Brain microvascular endothelial cell (primary cell): ENCODE measurements at regions not wholly inside any gene's neighbourhood (a gene's known extent, or its start where the extent isn't known, plus 50 kb on each side); places are given as distances from the start of the nearest gene placed in this dataset.
A peak's percentile ranks its signal among the peaks of the same experiment; 100 is the strongest.

Experiments
- DNase-seq: peaks from one replicate; pipeline ENCODE4 v3.0.0-alpha.2; 2020
- H3K27ac ChIP-seq: fragments of 250-450 bp; sonication (Bioruptor Pico); 2 replicates; pipeline ENCODE4 v1.5.1; 2020; ENCODE audit warnings: mild to moderate bottlenecking, moderate library complexity
- H3K27me3 ChIP-seq: fragments of 250-450 bp; sonication (Bioruptor Pico); replicated peaks from 2 replicates; pipeline ENCODE4 v1.5.1; 2020; ENCODE audit warnings: mild to moderate bottlenecking
- H3K36me3 ChIP-seq: fragments of 250-450 bp; sonication (Bioruptor Pico); replicated peaks from 2 replicates; pipeline ENCODE4 v1.5.1; 2020; ENCODE audit warnings: mild to moderate bottlenecking
- H3K4me3 ChIP-seq: 2 replicates; pipeline ENCODE4 v1.5.1; 2011; ENCODE audit warnings: low read depth, mild to moderate bottlenecking, control low read depth, low read length, moderate library complexity
- in situ Hi-C: cut with HindIII; loops from 2 replicates; pipeline ENCODE4 v1.10.0; 2017; ENCODE audit warnings: low sequenced_read_pairs, low pct_ligation_motif_present
- TF ChIP-seq, protein P1 (sequence below): IDR thresholded peaks from 2 replicates; pipeline ENCODE4 v1.5.1; 2011; ENCODE audit warnings: low read depth, mild to moderate bottlenecking, moderate library complexity, low read length, control low read depth, inconsistent platforms; ENCODE audit errors: missing control alignments

DNA sequence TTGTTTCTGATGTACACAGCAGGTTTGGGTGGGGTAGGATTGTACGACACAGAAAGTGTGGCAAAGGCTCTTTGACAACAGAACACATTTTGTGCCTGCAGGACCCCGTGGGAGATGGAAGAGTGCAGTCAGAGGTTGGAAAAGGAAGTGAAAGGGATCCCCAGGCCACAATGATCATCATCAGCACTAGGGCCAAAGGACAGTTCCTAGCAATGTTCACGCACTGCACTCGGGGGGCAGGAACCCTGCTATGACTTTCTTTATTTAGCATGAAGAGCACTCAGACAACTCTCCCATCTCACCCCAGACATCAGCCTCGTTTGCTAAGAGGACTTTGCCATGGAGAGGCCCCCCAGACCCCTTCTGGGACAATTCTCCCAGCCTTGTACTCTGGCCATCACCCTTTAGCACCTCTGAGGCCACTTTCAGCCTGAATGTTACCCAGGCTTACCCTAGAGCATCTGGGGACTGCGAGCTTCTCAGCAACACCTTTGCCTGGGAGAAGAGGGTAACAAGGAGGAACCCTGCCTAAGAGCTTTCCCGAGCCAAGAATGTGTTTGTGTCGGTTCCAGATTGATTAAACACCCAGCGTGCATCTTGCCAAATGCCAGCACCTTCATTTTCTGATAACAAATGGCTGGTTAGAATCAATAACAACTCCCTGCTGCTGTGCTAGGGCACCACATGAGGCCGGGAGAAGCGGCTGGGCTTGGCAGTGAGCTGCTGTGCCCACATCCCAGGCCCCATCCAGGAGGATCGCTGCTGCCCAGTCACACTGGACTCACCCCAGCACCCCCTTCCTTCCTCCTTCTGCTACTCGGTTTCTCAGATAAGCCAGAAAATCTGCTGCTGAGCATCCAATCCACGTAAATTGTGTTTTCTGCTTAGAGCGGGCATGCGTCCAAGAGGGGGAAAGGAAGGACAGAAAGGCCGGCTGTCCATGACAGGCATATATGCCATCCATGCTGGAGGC is 633.1 kb downstream of the AJAP1 start:
- H3K27ac ChIP-seq = no peak overlapping the region
- TF ChIP-seq, protein P1, sequence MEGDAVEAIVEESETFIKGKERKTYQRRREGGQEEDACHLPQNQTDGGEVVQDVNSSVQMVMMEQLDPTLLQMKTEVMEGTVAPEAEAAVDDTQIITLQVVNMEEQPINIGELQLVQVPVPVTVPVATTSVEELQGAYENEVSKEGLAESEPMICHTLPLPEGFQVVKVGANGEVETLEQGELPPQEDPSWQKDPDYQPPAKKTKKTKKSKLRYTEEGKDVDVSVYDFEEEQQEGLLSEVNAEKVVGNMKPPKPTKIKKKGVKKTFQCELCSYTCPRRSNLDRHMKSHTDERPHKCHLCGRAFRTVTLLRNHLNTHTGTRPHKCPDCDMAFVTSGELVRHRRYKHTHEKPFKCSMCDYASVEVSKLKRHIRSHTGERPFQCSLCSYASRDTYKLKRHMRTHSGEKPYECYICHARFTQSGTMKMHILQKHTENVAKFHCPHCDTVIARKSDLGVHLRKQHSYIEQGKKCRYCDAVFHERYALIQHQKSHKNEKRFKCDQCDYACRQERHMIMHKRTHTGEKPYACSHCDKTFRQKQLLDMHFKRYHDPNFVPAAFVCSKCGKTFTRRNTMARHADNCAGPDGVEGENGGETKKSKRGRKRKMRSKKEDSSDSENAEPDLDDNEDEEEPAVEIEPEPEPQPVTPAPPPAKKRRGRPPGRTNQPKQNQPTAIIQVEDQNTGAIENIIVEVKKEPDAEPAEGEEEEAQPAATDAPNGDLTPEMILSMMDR = no peak
- H3K36me3 ChIP-seq = no peaks in the 10 kb centered on the region
- no peaks in the 10 kb centered on the region for H3K27me3 ChIP-seq
- no peak for DNase-seq
- H3K4me3 ChIP-seq = no peak overlapping the region
- in situ Hi-C loops = no loop called here

DNA sequence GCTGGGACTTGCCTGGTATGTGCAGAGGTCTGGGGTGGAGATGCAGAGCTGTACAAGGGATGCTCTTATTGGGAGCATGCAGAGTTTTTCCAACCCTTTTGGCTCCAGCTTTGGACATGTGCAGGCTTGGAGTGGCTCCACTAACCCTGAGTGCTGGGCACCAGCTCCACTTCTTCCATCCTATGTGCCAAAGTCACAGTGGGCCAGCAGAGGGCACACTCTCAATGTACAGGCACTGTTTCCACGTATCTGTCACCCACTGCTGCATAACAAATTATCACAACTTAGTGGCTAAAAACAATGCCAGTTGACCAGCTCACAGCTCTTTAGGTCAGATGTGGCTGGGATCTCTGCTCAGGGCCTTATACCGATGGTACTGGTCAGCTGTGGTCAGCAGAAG is 631.8 kb downstream of the AJAP1 start:
- Histone ChIP-seq H3K4me3 (no peak overlapping the region), H3K27ac (no peak overlapping the region), H3K27me3 (no peaks in the 10 kb centered on the region), H3K36me3 (no peaks in the 10 kb centered on the region)
- in situ Hi-C loops = no loop called here
- TF ChIP-seq, protein P1 = peak; percentile 6
- DNase-seq = no peak

DNA sequence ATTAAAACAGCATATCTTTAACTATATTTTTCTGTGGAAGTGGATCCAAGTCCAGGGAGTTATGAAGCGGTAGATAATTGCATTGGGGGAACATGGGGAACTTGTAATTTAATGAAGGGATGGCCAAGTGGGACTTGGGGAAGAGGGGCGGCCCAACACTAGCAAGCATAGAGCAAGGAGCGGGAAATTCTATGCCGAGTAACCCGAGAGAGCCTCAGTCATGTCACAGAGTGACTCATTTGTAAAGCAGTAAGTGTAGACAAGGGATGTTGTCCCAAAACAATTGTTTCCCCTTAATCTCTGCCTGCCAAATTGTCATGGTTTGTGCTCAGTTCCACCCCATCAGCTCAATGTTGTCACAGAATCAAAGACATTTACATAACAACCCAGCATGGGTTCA is 620.1 kb downstream of the AJAP1 start:
- TF ChIP-seq, protein P1 = no peak
- in situ Hi-C loops = no loop called here
- H3K27ac ChIP-seq = no peak overlapping the region
- H3K4me3 ChIP-seq = no peak overlapping the region
- H3K36me3 ChIP-seq = no peaks in the 10 kb centered on the region
- H3K27me3 ChIP-seq = no peaks in the 10 kb centered on the region
- DNase-seq = no peak

DNA sequence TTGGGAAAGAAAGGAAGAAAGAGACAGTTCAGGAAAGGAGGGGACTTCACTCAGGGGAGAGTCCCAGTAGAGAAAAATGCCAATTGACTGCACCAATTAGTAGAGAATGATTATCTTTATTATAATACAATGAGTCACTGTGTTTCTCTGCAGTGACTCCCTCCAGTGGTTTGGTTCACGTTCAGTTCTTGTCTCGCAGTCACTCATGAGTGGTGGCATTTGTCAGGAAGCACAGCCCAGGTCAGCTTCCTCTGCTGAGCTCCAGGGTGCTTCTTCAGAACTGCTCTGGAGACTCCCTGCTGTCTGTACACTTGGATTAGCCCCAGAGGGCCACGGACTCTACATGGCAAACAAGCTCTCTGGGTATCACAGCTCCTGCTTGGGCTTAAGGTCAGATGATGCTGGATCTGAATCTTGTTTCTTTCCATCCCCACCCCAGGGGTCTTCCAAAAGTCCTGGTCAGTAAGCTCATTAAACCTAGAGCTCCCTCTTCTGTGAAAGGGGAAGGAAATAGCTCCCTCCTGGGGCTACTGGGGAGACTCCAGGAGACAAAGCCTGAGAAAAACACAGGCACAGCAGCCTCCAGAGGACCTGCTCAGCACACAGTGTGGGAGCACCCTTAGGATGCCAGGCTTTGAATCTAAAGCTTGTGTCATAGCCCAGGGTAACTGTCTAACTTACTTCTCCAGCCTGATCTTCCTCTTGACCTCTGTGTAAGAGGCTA is 619.0 kb downstream of the AJAP1 start:
- Histone ChIP-seq H3K27me3 (no peaks in the 10 kb centered on the region), H3K36me3 (no peaks in the 10 kb centered on the region), H3K27ac (no peak overlapping the region), H3K4me3 (no peak overlapping the region)
- in situ Hi-C loops = no loop called here
- TF ChIP-seq, protein P1 = no peak
- DNase-seq = no peak

DNA sequence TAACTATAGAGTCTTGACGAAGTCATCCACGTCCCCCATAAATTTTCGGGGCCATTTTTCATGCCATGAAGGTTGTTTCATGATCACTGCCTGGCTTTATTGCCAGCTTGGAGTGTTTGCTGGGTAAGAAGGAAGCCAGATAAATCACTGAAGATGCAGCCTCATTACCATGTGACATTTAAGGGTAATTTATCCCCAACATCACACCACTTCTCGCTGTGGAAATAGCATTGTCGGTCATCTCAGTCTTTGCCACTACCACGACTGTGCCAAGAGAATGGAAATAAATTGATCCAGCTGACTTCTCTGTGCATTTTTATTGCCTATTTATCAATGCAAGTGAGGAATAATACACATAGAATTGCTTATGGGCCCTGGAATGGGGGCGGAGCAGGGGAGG is 617.9 kb downstream of the AJAP1 start:
- Histone ChIP-seq H3K27me3 (no peaks in the 10 kb centered on the region), H3K4me3 (no peak overlapping the region), H3K27ac (no peak overlapping the region), H3K36me3 (no peaks in the 10 kb centered on the region)
- DNase-seq = no peak
- in situ Hi-C loops = no loop called here
- TF ChIP-seq, protein P1 = no peak
